Liver (tissue), 2 donors: ENCODE measurements at regions not wholly inside any gene's neighbourhood (a gene's known extent, or its start where the extent isn't known, plus 50 kb on each side); places are given as distances from the start of the nearest gene placed in this dataset.

Experiments
- CTCF ChIP-seq: fragments of 150-350 bp; IDR thresholded peaks from 2 replicates; pipeline ENCODE4 v1.5.1; 2017; ENCODE audit warnings: improper control_type of control experiment, low read depth, low read length; ENCODE audit not compliant: missing input control
- MAX ChIP-seq: IDR thresholded peaks from 2 replicates; pipeline ENCODE4 v1.6.1; 2016; ENCODE audit warnings: antibody characterized with exemption
- REST ChIP-seq: IDR thresholded peaks from 2 replicates; pipeline ENCODE4 v1.6.1; 2016; ENCODE audit warnings: antibody characterized with exemption, mild to moderate bottlenecking
- YY1 ChIP-seq: IDR thresholded peaks from 2 replicates; pipeline ENCODE4 v1.6.1; 2016; ENCODE audit warnings: antibody characterized with exemption, mild to moderate bottlenecking
- donor health status: healthy.

DNA sequence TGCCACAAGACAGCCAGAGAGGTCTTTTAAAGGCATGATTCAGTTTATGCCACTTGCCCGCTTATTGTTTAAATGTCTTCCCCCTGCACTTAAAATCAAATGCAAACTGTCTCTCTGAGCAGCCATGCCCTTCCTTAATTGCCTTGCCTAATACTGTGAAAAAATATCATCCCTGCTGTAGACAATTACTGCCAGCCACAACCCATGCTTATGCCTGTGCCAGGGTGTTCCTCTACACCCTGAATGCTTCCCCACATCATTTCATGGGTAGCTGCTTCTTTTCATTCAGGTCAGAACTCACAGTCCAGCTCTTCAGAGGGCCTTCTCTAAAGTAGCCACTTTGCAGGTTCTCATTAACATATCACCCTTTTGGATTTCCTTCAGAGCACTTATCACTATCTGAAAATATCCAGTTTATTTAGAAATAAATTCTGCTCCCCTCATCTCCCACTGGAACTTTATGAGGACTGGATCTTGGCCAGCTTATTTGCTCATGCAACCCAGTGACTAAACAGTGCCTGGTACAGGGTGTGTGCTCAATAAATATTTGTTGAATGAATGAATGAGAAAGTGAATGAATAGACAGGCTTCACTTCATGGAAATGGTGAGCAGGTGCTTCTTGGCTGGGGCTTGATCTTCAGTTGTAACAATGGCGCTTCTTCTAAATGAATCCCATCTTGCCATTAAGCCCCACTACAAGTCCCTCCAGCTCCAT is 162.4 kb upstream of the MDFIC start:
- TF ChIP-seq REST (no peak), CTCF (no peak), MAX (no peak), YY1 (no peak)
